ENCODE measurements at regions not wholly inside any gene's neighbourhood (a gene's known extent, or its start where the extent isn't known, plus 50 kb on each side); places are given as distances from the start of the nearest gene placed in this dataset.

GRCh38 chr10:43746906-43747305 is 98.2 kb upstream of the ZNF32 start:
- TF ChIP-seq, protein P1, sequence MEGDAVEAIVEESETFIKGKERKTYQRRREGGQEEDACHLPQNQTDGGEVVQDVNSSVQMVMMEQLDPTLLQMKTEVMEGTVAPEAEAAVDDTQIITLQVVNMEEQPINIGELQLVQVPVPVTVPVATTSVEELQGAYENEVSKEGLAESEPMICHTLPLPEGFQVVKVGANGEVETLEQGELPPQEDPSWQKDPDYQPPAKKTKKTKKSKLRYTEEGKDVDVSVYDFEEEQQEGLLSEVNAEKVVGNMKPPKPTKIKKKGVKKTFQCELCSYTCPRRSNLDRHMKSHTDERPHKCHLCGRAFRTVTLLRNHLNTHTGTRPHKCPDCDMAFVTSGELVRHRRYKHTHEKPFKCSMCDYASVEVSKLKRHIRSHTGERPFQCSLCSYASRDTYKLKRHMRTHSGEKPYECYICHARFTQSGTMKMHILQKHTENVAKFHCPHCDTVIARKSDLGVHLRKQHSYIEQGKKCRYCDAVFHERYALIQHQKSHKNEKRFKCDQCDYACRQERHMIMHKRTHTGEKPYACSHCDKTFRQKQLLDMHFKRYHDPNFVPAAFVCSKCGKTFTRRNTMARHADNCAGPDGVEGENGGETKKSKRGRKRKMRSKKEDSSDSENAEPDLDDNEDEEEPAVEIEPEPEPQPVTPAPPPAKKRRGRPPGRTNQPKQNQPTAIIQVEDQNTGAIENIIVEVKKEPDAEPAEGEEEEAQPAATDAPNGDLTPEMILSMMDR (IDR thresholded peaks at IDR 0.05; ENCODE audit: control extremely low read depth in 1 of 3, insufficient read depth in 1 of 3, low read depth in 1 of 3, low read length in 3 of 3) = no peak
- TF ChIP-seq SIN3A (conservative IDR thresholded peaks at IDR 0.05 in 1 of 2, IDR thresholded peaks at IDR 0.05 in 1 of 2; ENCODE audit: low read depth in 1 of 2, low read length in 2 of 2) (no peak), POLR2AphosphoS5 (IDR thresholded peaks at IDR 0.05; ENCODE audit: low read depth, low read length) (no peak), JUND (IDR thresholded peaks at IDR 0.05; ENCODE audit: low read length) (no peak), EZH2 (IDR thresholded peaks at IDR 0.05; ENCODE audit: low read depth, low read length, severe bottlenecking) (no peak), TEAD4 (IDR thresholded peaks at IDR 0.05; ENCODE audit: low read depth, low read length) (no peak), POLR2A (IDR thresholded peaks at IDR 0.05; ENCODE audit: control extremely low read depth in 1 of 2, low read depth in 2 of 2, low read length in 2 of 2) (no peak), GABPA (IDR thresholded peaks at IDR 0.05; ENCODE audit: borderline replicate concordance, insufficient read depth, low read length) (no peak), GTF2F1 (IDR thresholded peaks at IDR 0.05; ENCODE audit: borderline replicate concordance, low read depth, low read length) (no peak), TAF1 (IDR thresholded peaks at IDR 0.05; ENCODE audit: low read depth, low read length) (no peak), KDM4A (IDR thresholded peaks at IDR 0.05; ENCODE audit: low read depth, low read length, severe bottlenecking) (no peak), BCL11A (IDR thresholded peaks at IDR 0.05; ENCODE audit: low read depth in 2 of 2, low read length in 2 of 2) (no peak)
- TF ChIP-seq, protein P2, sequence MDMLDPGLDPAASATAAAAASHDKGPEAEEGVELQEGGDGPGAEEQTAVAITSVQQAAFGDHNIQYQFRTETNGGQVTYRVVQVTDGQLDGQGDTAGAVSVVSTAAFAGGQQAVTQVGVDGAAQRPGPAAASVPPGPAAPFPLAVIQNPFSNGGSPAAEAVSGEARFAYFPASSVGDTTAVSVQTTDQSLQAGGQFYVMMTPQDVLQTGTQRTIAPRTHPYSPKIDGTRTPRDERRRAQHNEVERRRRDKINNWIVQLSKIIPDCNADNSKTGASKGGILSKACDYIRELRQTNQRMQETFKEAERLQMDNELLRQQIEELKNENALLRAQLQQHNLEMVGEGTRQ (IDR thresholded peaks at IDR 0.05; ENCODE audit: low read length) = no peak

Measured in H1 (cell line).